HUES64 (cell line): ENCODE measurements at regions not wholly inside any gene's neighbourhood (a gene's known extent, or its start where the extent isn't known, plus 50 kb on each side); places are given as distances from the start of the nearest gene placed in this dataset.

Experiments
- H3K27ac ChIP-seq: 2 replicates; pipeline ENCODE4 v1.7.0; 2013; ENCODE audit warnings: low read depth, low read length, inconsistent platforms
- H3K27me3 ChIP-seq: 2 replicates; pipeline ENCODE4 v1.6.1; 2013; ENCODE audit warnings: mild to moderate bottlenecking, low read length; ENCODE audit not compliant: insufficient read depth
- H3K36me3 ChIP-seq: 2 replicates; pipeline ENCODE4 v1.6.1; 2013; ENCODE audit warnings: mild to moderate bottlenecking, low read length; ENCODE audit not compliant: insufficient read depth
- H3K4me1 ChIP-seq: 2 replicates; pipeline ENCODE4 v1.6.1; 2013; ENCODE audit warnings: mild to moderate bottlenecking, low read length, moderate library complexity; ENCODE audit not compliant: insufficient read depth
- H3K4me3 ChIP-seq: 2 replicates; pipeline ENCODE4 v1.5.1; 2013; ENCODE audit warnings: mild to moderate bottlenecking, low read length, moderate library complexity
- H3K9ac ChIP-seq: 2 replicates; pipeline ENCODE4 v1.6.1; 2013; ENCODE audit warnings: mild to moderate bottlenecking, low read depth, low read length
- H3K9me3 ChIP-seq: 2 replicates; pipeline ENCODE4 v1.6.1; 2013; ENCODE audit warnings: low read depth, low read length; ENCODE audit not compliant: insufficient read depth
- WGBS: fragments of 150-250, 120-280 bp; methylation state at CpG from one replicate; pipeline ENCODE4 v1.1.7; 2013; ENCODE audit warnings: missing lambda C conversion rate; 5-methylcytosine and 5-hydroxymethylcytosine counted together

- 86% methylated on average over 1 of the region's 1 CpG for WGBS
- Histone ChIP-seq H3K27ac (no peak overlapping the region), H3K36me3 (no peaks in the 10 kb centered on the region), H3K9me3 (peaks cover 3% of the 10 kb centered on the region; the same call in 1 of the 2 replicates), H3K27me3 (no peaks in the 10 kb centered on the region), H3K9ac (no peak overlapping the region), H3K4me1 (peaks cover 24% of the 10 kb centered on the region), H3K4me3 (no peak overlapping the region)
Observed at GRCh38 chr1:182139496-182139895, 78.0 kb upstream of the ZNF648 start.

GRCh38 chr1:182137546-182137945, 76.0 kb upstream of the ZNF648 start:
- H3K9ac ChIP-seq: no peak overlapping the region
- no peaks in the 10 kb centered on the region for H3K36me3 ChIP-seq
- no peak overlapping the region for H3K27ac ChIP-seq
- H3K9me3 ChIP-seq: peaks cover 11% of the 10 kb centered on the region; the same call in 1 of the 2 replicates
- WGBS: 80% methylated on average over 1 of the region's 1 CpG
- no peak overlapping the region for H3K4me3 ChIP-seq
- peaks cover 15% of the 10 kb centered on the region for H3K4me1 ChIP-seq
- no peaks in the 10 kb centered on the region for H3K27me3 ChIP-seq

GRCh38 chr1:182135946-182136345, 74.4 kb upstream of the ZNF648 start:
- Histone ChIP-seq H3K9me3 (peaks cover 11% of the 10 kb centered on the region; the same call in 1 of the 2 replicates), H3K4me1 (peaks cover 15% of the 10 kb centered on the region), H3K27me3 (no peaks in the 10 kb centered on the region), H3K9ac (no peak overlapping the region), H3K27ac (no peak overlapping the region), H3K36me3 (no peaks in the 10 kb centered on the region), H3K4me3 (no peak overlapping the region)
- WGBS: 69% methylated on average over 1 of the region's 1 CpG

- H3K27ac ChIP-seq: no peak overlapping the region
- H3K36me3 ChIP-seq: no peaks in the 10 kb centered on the region
- no peaks in the 10 kb centered on the region for H3K27me3 ChIP-seq
- H3K9ac ChIP-seq: no peak overlapping the region
- H3K9me3 ChIP-seq: peaks cover 11% of the 10 kb centered on the region; the same call in 1 of the 2 replicates
- peaks cover 15% of the 10 kb centered on the region for H3K4me1 ChIP-seq
- no peak overlapping the region for H3K4me3 ChIP-seq
- WGBS: 100% methylated on average over 1 of the region's 4 CpGs
Observed at GRCh38 chr1:182134257-182134656, 72.7 kb upstream of the ZNF648 start.

GRCh38 chr1:182133181-182133580, 71.7 kb upstream of the ZNF648 start:
- Histone ChIP-seq H3K9ac (no peak overlapping the region), H3K4me3 (no peak overlapping the region), H3K4me1 (peaks cover 15% of the 10 kb centered on the region), H3K36me3 (no peaks in the 10 kb centered on the region), H3K9me3 (peaks cover 11% of the 10 kb centered on the region; the same call in 1 of the 2 replicates), H3K27ac (no peak overlapping the region), H3K27me3 (no peaks in the 10 kb centered on the region)
- 96% methylated on average over 6 of the region's 7 CpGs for WGBS

- 93% methylated on average over 9 of the region's 9 CpGs for WGBS
- H3K9ac ChIP-seq: no peak overlapping the region
Observed at GRCh38 chr1:182129398-182129797, 67.9 kb upstream of the ZNF648 start.

GRCh38 chr1:182128502-182128901, 67.0 kb upstream of the ZNF648 start:
- Histone ChIP-seq H3K9ac (no peak overlapping the region), H3K36me3 (no peaks in the 10 kb centered on the region), H3K4me3 (no peak overlapping the region), H3K9me3 (no peaks in the 10 kb centered on the region), H3K27me3 (no peaks in the 10 kb centered on the region), H3K27ac (no peak overlapping the region), H3K4me1 (no peaks in the 10 kb centered on the region)
- WGBS: 93% methylated on average over 6 of the region's 6 CpGs

More at GRCh38 chr1:182129398-182129797, 67.9 kb upstream of the ZNF648 start:
- H3K9me3 ChIP-seq: peaks cover 7% of the 10 kb centered on the region; the same call in 1 of the 2 replicates
- no peaks in the 10 kb centered on the region for H3K4me1 ChIP-seq
- no peaks in the 10 kb centered on the region for H3K36me3 ChIP-seq
- no peak overlapping the region for H3K4me3 ChIP-seq
- no peaks in the 10 kb centered on the region for H3K27me3 ChIP-seq
- H3K27ac ChIP-seq: no peak overlapping the region

- Histone ChIP-seq H3K9ac (no peak overlapping the region), H3K4me1 (no peaks in the 10 kb centered on the region), H3K27me3 (no peaks in the 10 kb centered on the region), H3K9me3 (no peaks in the 10 kb centered on the region), H3K27ac (no peak overlapping the region), H3K36me3 (no peaks in the 10 kb centered on the region), H3K4me3 (no peak overlapping the region)
- 87% methylated on average over 3 of the region's 3 CpGs for WGBS
Observed at GRCh38 chr1:182127656-182128055, 66.1 kb upstream of the ZNF648 start.

GRCh38 chr1:182126272-182126800, 64.8 kb upstream of the ZNF648 start:
- no peaks in the 10 kb centered on the region for H3K27me3 ChIP-seq
- H3K9me3 ChIP-seq: no peaks in the 10 kb centered on the region
- H3K4me3 ChIP-seq: no peak overlapping the region
- WGBS: 91% methylated on average over 2 of the region's 2 CpGs
- H3K9ac ChIP-seq: no peak overlapping the region
- H3K36me3 ChIP-seq: no peaks in the 10 kb centered on the region
- no peaks in the 10 kb centered on the region for H3K4me1 ChIP-seq
- H3K27ac ChIP-seq: no peak overlapping the region

GRCh38 chr1:182122913-182123260, 61.4 kb upstream of the ZNF648 start:
- Histone ChIP-seq H3K9ac (no peak overlapping the region), H3K4me3 (no peak overlapping the region), H3K9me3 (no peaks in the 10 kb centered on the region), H3K4me1 (no peaks in the 10 kb centered on the region), H3K27me3 (no peaks in the 10 kb centered on the region), H3K27ac (no peak overlapping the region), H3K36me3 (no peaks in the 10 kb centered on the region)

GRCh38 chr1:182122256-182122912, 60.9 kb upstream of the ZNF648 start:
- Histone ChIP-seq H3K9me3 (no peaks in the 10 kb centered on the region), H3K4me1 (no peaks in the 10 kb centered on the region), H3K9ac (no peak overlapping the region), H3K4me3 (no peak overlapping the region), H3K27me3 (no peaks in the 10 kb centered on the region), H3K27ac (no peak overlapping the region), H3K36me3 (no peaks in the 10 kb centered on the region)
- WGBS: 81% methylated on average over 1 of the region's 1 CpG

GRCh38 chr1:182121787-182122186, 60.3 kb upstream of the ZNF648 start:
- H3K27me3 ChIP-seq: no peaks in the 10 kb centered on the region
- H3K36me3 ChIP-seq: no peaks in the 10 kb centered on the region
- H3K9ac ChIP-seq: no peak overlapping the region
- WGBS: 90% methylated on average over 2 of the region's 2 CpGs
- no peaks in the 10 kb centered on the region for H3K4me1 ChIP-seq
- no peak overlapping the region for H3K27ac ChIP-seq
- H3K9me3 ChIP-seq: no peaks in the 10 kb centered on the region
- no peak overlapping the region for H3K4me3 ChIP-seq
